ENCODE measurements at regions not wholly inside any gene's neighbourhood (a gene's known extent, or its start where the extent isn't known, plus 50 kb on each side); places are given as distances from the start of the nearest gene placed in this dataset.

DNA sequence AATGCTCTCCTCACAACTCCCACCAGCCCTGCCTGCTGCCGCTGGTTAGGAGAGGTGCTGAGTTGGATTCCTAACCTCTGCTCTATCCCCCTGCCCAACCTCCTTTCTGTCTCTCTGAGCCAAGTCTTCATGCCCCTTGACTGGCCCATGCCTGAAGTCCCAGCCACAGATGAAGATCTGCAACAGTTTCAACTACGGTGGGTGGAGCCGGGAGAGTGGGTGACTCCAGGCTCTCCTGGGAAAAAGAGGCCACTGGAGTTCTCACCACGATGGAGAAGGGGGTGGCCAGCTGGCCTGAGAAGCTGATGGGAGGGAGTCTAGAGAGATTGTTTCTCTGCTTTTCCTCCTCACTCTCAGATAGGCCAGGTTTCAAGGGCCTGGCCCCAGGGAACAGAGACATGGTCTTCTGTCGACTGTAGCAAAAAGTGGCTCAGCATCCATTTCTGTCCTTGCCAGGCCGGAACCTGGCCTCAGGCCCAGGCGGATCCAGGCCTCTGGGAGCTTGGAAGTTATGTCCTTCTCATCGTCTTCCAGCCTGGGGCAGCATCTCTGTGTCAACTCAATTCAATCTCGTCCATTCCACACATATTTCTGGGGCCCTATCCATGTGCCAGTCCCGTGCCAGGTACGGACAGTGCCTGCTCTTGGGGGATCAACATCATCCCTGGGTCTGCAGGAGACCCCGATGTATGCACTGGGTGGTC lies 75.3 kb downstream of the INHBB start:
- TF ChIP-seq, protein P1, sequence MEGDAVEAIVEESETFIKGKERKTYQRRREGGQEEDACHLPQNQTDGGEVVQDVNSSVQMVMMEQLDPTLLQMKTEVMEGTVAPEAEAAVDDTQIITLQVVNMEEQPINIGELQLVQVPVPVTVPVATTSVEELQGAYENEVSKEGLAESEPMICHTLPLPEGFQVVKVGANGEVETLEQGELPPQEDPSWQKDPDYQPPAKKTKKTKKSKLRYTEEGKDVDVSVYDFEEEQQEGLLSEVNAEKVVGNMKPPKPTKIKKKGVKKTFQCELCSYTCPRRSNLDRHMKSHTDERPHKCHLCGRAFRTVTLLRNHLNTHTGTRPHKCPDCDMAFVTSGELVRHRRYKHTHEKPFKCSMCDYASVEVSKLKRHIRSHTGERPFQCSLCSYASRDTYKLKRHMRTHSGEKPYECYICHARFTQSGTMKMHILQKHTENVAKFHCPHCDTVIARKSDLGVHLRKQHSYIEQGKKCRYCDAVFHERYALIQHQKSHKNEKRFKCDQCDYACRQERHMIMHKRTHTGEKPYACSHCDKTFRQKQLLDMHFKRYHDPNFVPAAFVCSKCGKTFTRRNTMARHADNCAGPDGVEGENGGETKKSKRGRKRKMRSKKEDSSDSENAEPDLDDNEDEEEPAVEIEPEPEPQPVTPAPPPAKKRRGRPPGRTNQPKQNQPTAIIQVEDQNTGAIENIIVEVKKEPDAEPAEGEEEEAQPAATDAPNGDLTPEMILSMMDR (IDR thresholded peaks at IDR 0.05; ENCODE audit: borderline replicate concordance): no peak
- Histone ChIP-seq H3K36me3 (no peaks in the 10 kb centered on the region), H3K4me3 (no peak overlapping the region), H3K27me3 (ENCODE audit: low read depth) (peaks cover 52% of the 10 kb centered on the region), H3K27ac (replicated peaks) (no peak overlapping the region), H3K4me1 (peaks cover 10% of the 10 kb centered on the region), H3K9me3 (replicated peaks) (no peaks in the 10 kb centered on the region)
- no peak for DNase-seq
- intact Hi-C loops (cut with micrococcal nuclease): no loop called here

DNA sequence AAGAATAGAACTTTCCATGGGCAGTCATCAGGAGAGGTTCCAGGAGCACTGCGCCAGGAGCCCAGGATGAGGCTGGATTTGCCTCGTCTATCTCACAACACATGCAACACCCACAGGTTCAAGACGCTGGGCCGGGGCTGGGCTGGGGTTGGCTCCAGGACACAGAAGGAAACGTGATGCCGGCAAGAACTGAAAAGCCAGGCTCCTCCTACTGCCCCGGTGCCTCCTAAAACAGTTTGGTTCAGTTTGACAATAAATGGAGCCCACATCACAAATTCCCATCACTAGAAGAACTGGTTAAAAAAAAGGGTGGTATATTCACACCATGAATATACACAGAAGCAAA lies 75.9 kb downstream of the INHBB start:
- Histone ChIP-seq H3K9me3 (replicated peaks) (no peaks in the 10 kb centered on the region), H3K4me3 (no peak overlapping the region), H3K27me3 (ENCODE audit: low read depth) (peaks cover 52% of the 10 kb centered on the region), H3K4me1 (peaks cover 10% of the 10 kb centered on the region), H3K36me3 (no peaks in the 10 kb centered on the region), H3K27ac (replicated peaks) (no peak overlapping the region)
- intact Hi-C loops (cut with micrococcal nuclease): no loop called here
- TF ChIP-seq, protein P1 (IDR thresholded peaks at IDR 0.05; ENCODE audit: borderline replicate concordance): no peak
- DNase-seq: no peak

DNA sequence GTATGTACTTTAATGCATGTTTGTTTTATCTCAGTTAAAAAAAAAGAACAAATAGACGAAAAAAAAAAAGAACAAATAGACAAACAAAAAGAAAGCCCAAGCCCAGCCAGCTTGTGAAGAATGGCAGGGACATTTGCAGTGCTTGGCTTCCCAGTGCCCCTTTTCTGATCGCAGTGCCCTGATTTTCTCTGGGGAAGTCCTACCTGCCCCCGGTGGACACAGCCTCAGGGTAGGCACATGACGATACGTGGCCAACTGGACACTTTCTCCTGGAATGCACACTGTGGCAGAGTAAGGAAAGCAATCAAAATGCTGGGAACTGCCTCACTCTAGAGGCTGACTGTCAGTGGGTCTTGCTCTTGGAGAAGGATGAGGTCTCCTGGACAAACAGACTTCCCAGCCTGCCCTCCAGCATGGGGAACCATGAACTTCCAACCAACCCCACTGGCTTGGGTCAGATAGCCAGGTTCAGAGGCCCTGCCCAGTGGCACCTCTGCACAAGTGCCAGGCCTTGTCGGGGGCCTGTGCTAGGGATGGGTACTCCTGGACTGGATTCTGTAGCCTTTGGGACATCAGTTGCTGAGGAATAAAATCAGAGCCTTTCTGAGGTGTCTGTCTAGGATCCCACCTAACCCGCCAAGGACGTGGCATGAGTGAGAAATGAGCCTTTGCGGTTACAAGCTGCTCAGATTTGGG lies 76.7 kb downstream of the INHBB start:
- intact Hi-C loops (cut with micrococcal nuclease): no loop called here
- Histone ChIP-seq H3K4me3 (no peak overlapping the region), H3K36me3 (no peaks in the 10 kb centered on the region), H3K9me3 (replicated peaks) (no peaks in the 10 kb centered on the region), H3K27me3 (ENCODE audit: low read depth) (peaks cover 56% of the 10 kb centered on the region), H3K27ac (replicated peaks) (no peak overlapping the region), H3K4me1 (peaks cover 10% of the 10 kb centered on the region)
- no peak for DNase-seq
- TF ChIP-seq, protein P1 (IDR thresholded peaks at IDR 0.05; ENCODE audit: borderline replicate concordance): no peak

DNA sequence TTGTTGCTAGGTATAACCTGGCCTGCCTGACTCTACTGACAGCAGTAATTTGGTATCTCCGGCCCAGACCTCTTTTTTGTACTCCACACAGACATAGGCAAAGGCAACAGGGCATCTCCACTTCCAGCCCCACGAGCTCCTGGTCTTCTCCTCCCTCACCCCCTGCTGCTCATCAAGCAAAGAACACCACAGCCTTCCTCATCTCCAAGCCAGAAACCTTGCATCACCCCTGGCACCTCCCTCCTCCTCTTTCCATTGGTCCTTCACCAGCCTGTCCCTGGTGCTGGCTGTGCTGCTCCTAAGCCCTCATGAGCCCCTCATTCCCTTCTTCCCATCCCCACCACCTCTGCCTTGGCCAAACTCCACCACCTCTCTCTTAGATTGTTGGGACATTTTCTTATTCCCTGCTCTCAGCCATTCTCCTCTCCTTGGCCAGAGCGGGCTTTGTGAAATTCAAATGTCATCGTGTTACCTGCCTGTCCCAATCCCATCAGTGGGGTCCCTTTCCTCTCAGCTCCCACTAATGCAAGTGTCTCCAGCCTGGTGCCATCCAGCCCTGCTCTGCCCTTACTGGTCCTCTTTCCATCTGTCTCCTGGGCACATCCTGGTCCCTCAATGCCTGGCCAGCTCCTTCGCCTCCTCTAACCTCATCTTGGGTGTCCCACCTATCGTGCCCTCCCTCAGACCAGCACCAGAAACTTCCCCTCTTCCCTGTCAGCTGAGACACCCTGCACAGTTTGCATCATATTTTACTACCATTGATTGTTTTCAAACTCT lies 77.4 kb downstream of the INHBB start:
- DNase-seq: no peak
- Histone ChIP-seq H3K4me1 (peaks cover 10% of the 10 kb centered on the region), H3K36me3 (no peaks in the 10 kb centered on the region), H3K27me3 (ENCODE audit: low read depth) (peaks cover 62% of the 10 kb centered on the region), H3K9me3 (replicated peaks) (no peaks in the 10 kb centered on the region), H3K27ac (replicated peaks) (no peak overlapping the region), H3K4me3 (no peak overlapping the region)
- TF ChIP-seq, protein P1 (IDR thresholded peaks at IDR 0.05; ENCODE audit: borderline replicate concordance): no peak
- intact Hi-C loops (cut with micrococcal nuclease): no loop called here

DNA sequence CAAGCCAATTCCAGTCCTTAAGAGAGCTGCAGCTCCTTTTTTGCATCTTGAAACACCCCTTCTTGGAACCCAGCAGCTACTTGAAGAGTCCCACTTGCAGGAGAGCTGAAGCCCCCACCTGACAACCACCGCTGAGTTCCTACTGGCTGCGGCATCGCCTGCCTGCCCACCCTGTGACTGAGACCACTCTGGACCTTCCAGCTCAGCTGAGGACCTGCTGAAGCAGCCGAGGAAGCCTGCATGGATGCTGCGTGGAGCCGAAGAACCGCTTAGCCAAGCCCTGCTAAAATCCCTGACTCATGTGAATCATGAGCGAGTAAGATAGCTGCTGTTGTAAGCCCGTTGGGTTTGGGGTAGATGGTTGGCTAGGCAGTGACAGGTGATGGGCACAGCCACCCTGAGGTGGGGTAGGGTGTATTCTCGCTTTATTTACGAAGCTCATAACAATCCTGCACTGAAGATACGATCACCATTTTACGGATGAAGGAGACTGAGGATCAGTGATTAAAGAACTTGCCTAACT lies 78.4 kb downstream of the INHBB start:
- H3K36me3 ChIP-seq: no peaks in the 10 kb centered on the region
- H3K27me3 ChIP-seq (ENCODE audit: low read depth): peaks cover 63% of the 10 kb centered on the region
- no peak overlapping the region for H3K4me3 ChIP-seq
- intact Hi-C loops (cut with micrococcal nuclease): no loop called here
- no peak for DNase-seq
- H3K4me1 ChIP-seq: peaks cover under 1% of the 10 kb centered on the region
- no peaks in the 10 kb centered on the region for H3K9me3 ChIP-seq (replicated peaks)
- TF ChIP-seq, protein P1 (IDR thresholded peaks at IDR 0.05; ENCODE audit: borderline replicate concordance): no peak
- no peak overlapping the region for H3K27ac ChIP-seq (replicated peaks)

Data from left ventricle myocardium inferior (tissue), 1 donor.